ENCODE measurements at regions not wholly inside any gene's neighbourhood (a gene's known extent, or its start where the extent isn't known, plus 50 kb on each side); places are given as distances from the start of the nearest gene placed in this dataset.
"Not testable (repeated sequence)": the region's sequence is repeated elsewhere in the genome, so short reads cannot be mapped to it uniquely, and the experiment has no call there.

DNA sequence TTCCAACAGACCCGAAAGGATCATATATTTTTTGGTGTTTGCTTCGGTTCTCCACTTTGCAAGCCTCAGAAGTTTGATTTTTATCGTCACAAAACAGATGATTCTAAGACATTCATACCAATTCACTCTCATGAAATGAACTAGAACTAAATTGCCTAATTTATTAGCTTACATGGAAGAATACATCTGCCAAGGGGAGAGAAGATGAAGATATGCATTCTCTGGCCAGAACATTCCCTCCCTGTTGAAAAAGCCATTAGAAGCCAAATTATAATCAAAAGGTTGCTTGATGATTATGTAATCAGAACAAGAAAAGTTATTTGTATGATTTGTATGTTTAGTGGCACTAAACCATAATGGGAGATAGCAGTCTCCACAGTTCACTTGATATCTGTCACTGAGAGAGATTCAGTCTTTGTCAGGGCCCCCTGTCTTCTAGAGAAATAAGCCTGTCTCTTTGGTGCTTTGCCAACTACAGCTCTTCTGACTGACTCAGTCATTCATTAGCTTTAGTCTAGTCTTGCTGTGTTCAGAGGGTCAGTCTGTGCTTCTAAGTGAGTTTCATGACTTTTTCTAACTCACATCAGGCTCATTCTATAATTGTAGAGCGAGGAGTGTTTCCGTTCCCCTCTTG lies 95.3 kb upstream of the GNAI1 start:
- H3K27ac ChIP-seq (ENCODE audit: low read depth, low read length): no peak overlapping the region
- no peaks in the 10 kb centered on the region for H3K27me3 ChIP-seq (ENCODE audit: insufficient read depth, low read length)
- no peaks in the 10 kb centered on the region for H3K9me3 ChIP-seq (ENCODE audit: control insufficient read depth in 1 of 2, low read length in 2 of 2)
- H3K4me3 Mint-ChIP-seq: no peak overlapping the region
- no peak overlapping the region for H3K27ac Mint-ChIP-seq
- intact Hi-C loops (cut with micrococcal nuclease): no loop called here
- H3K36me3 Mint-ChIP-seq: no peaks in the 10 kb centered on the region
- no peak overlapping the region for H3K4me3 ChIP-seq (ENCODE audit: low read length in 2 of 2)
- no peaks in the 10 kb centered on the region for H3K4me1 Mint-ChIP-seq
- no peaks in the 10 kb centered on the region for H3K27me3 Mint-ChIP-seq
- H3K36me3 ChIP-seq (ENCODE audit: insufficient read depth, low read length): no peaks in the 10 kb centered on the region
- peaks cover 0 to 9% (median under 1%) of the 10 kb centered on the region in 8 donors for H3K9me3 Mint-ChIP-seq
- no peaks in the 10 kb centered on the region for H3K4me1 ChIP-seq (ENCODE audit: insufficient read depth, low read length)
- POLR2A ChIA-PET (ENCODE audit: partially characterized antibody): no interaction called here
- no peak for DNase-seq
- CTCF ChIA-PET (ENCODE audit: partially characterized antibody): no interaction called here

DNA sequence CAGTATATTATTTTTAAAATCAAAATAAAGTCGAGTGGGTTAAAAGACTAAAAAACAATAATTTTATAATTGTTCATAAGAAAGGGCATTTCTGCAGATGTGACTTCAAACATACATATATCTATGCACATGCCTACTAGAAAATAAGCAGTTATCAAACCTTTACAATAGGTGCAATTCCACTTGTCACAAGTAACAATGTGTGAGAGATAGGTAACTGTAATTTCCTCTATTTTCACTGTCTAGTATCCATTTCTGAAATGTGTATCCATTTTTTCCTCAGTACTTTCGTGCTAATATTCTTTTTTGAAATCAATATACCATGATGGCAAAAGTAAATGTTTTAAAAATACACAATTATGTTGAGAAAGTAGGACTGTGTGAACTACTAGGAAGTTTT lies 96.9 kb upstream of the GNAI1 start:
- intact Hi-C loops (cut with micrococcal nuclease): no loop called here
- POLR2A ChIA-PET (ENCODE audit: partially characterized antibody): no interaction called here
- peaks cover 0 to 7% (median 0%) of the 10 kb centered on the region in 8 donors for H3K9me3 Mint-ChIP-seq
- H3K4me1 ChIP-seq (ENCODE audit: insufficient read depth, low read length): no peaks in the 10 kb centered on the region
- no peak overlapping the region for H3K4me3 ChIP-seq (ENCODE audit: low read length in 2 of 2)
- no peaks in the 10 kb centered on the region for H3K9me3 ChIP-seq (ENCODE audit: control insufficient read depth in 1 of 2, low read length in 2 of 2)
- no peaks in the 10 kb centered on the region for H3K36me3 ChIP-seq (ENCODE audit: insufficient read depth, low read length)
- no peak overlapping the region for H3K4me3 Mint-ChIP-seq
- no peaks in the 10 kb centered on the region for H3K36me3 Mint-ChIP-seq
- no peaks in the 10 kb centered on the region for H3K27me3 ChIP-seq (ENCODE audit: insufficient read depth, low read length)
- CTCF ChIA-PET (ENCODE audit: partially characterized antibody): no interaction called here
- H3K27ac ChIP-seq (ENCODE audit: low read depth, low read length): no peak overlapping the region
- H3K27ac Mint-ChIP-seq: no peak overlapping the region
- H3K27me3 Mint-ChIP-seq: no peaks in the 10 kb centered on the region
- no peaks in the 10 kb centered on the region for H3K4me1 Mint-ChIP-seq
- no peak for DNase-seq

DNA sequence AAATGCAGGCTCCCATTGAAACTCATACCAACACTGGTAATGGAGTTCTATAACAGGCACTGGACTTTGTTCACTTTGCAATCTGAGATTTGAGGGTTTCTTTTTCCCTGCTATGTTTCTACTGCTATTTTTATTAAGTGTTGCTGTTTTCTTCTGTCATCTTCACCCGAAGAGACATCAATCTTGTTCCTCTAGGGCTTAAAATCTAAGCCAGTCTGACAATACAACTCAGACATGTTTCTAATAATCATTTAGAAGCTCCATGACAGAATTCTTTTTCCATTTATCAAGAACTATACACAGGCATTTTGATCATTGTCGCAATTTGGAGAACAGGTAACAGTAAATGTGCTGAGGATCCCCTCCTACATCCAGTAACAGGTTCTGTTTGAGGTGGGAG lies 98.5 kb upstream of the GNAI1 start:
- no peaks in the 10 kb centered on the region for H3K27me3 ChIP-seq (ENCODE audit: insufficient read depth, low read length)
- no peaks in the 10 kb centered on the region for H3K4me1 ChIP-seq (ENCODE audit: insufficient read depth, low read length)
- Mint-ChIP-seq H3K36me3 (no peaks in the 10 kb centered on the region), H3K9me3 (peaks cover 0 to 7% (median 3%) of the 10 kb centered on the region in 8 donors), H3K27ac (no peak overlapping the region), H3K27me3 (no peaks in the 10 kb centered on the region), H3K4me1 (no peaks in the 10 kb centered on the region), H3K4me3 (no peak overlapping the region)
- ChIA-PET CTCF (ENCODE audit: partially characterized antibody) (no interaction called here), POLR2A (ENCODE audit: partially characterized antibody) (no interaction called here)
- H3K9me3 ChIP-seq (ENCODE audit: control insufficient read depth in 1 of 2, low read length in 2 of 2): no peaks in the 10 kb centered on the region
- no peak overlapping the region for H3K4me3 ChIP-seq (ENCODE audit: low read length in 2 of 2)
- intact Hi-C loops (cut with micrococcal nuclease): no loop called here
- no peak overlapping the region for H3K27ac ChIP-seq (ENCODE audit: low read depth, low read length)
- H3K36me3 ChIP-seq (ENCODE audit: insufficient read depth, low read length): no peaks in the 10 kb centered on the region
- DNase-seq: no peak

DNA sequence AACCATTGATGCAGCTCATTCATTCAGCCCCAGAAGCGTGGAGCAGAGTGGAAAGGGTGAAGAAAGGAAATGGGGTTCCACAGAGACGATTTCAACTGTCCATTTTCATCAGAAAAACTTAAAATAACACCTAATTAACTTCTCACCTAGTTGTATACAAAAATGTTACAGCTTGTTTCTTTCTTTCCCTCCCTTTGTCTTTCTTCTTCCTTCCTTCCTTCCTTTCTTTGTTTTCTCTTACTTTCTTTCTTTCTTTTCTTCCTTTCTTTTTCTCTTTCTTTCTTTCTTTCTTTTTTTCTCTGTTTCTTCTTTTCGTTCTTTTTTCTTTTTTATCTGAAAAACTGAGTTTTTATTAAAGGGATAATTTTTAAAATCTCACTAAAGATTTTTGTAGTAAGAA lies 105.9 kb upstream of the GNAI1 start:
- H3K27me3 Mint-ChIP-seq: no peaks in the 10 kb centered on the region
- H3K27ac Mint-ChIP-seq: no peak overlapping the region
- peaks cover 0 to 19% (median 5%) of the 10 kb centered on the region in 8 donors for H3K9me3 Mint-ChIP-seq
- intact Hi-C loops (cut with micrococcal nuclease): no loop called here
- ChIA-PET POLR2A (ENCODE audit: partially characterized antibody) (no interaction called here), CTCF (ENCODE audit: partially characterized antibody) (no interaction called here)
- Histone ChIP-seq H3K27ac (ENCODE audit: low read depth, low read length) (no peak overlapping the region), H3K9me3 (ENCODE audit: control insufficient read depth in 1 of 2, low read length in 2 of 2) (no peaks in the 10 kb centered on the region), H3K36me3 (ENCODE audit: insufficient read depth, low read length) (no peaks in the 10 kb centered on the region), H3K27me3 (ENCODE audit: insufficient read depth, low read length) (no peaks in the 10 kb centered on the region), H3K4me3 (ENCODE audit: low read length in 2 of 2) (no peak overlapping the region), H3K4me1 (ENCODE audit: insufficient read depth, low read length) (no peaks in the 10 kb centered on the region)
- no peaks in the 10 kb centered on the region for H3K36me3 Mint-ChIP-seq
- H3K4me3 Mint-ChIP-seq: no peak overlapping the region
- no peak for DNase-seq
- H3K4me1 Mint-ChIP-seq: no peaks in the 10 kb centered on the region

DNA sequence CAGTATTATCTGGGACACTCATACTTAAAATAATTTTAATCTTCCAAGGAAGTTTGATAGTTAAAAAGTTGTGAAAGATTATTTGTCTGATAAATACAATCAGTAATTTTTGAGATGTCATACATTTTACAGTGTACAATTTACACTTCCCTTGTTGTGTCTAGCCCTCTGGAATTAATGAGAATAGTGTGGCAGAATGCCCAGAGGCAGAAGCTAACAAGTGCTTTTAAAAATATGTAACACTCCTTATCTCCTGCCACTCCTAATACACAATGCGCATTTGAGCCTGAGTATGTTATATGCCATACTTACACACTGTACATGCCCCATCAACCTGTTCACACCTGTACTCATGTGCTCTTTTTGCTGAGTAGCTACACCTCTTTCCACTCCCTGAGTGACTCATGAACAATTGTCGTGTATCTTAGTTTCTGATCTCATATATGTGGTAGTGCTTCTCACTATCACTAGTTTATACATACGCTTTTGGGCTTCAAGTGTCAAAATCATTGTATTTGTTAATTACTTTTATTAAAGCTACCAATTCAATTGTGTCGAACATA lies 106.9 kb upstream of the GNAI1 start:
- Histone ChIP-seq H3K4me3 (ENCODE audit: low read length in 2 of 2) (no peak overlapping the region), H3K27me3 (ENCODE audit: insufficient read depth, low read length) (no peaks in the 10 kb centered on the region), H3K27ac (ENCODE audit: low read depth, low read length) (no peak overlapping the region), H3K4me1 (ENCODE audit: insufficient read depth, low read length) (no peaks in the 10 kb centered on the region), H3K36me3 (ENCODE audit: insufficient read depth, low read length) (no peaks in the 10 kb centered on the region), H3K9me3 (ENCODE audit: control insufficient read depth in 1 of 2, low read length in 2 of 2) (no peaks in the 10 kb centered on the region)
- POLR2A ChIA-PET (ENCODE audit: partially characterized antibody): no interaction called here
- intact Hi-C loops (cut with micrococcal nuclease): no loop called here
- CTCF ChIA-PET (ENCODE audit: partially characterized antibody): no interaction called here
- no peaks in the 10 kb centered on the region for H3K36me3 Mint-ChIP-seq
- H3K9me3 Mint-ChIP-seq: peaks cover 0 to 25% (median 6%) of the 10 kb centered on the region in 8 donors
- H3K4me3 Mint-ChIP-seq: no peak overlapping the region
- DNase-seq: no peak
- H3K27ac Mint-ChIP-seq: no peak overlapping the region
- no peaks in the 10 kb centered on the region for H3K4me1 Mint-ChIP-seq
- H3K27me3 Mint-ChIP-seq: no peaks in the 10 kb centered on the region

DNA sequence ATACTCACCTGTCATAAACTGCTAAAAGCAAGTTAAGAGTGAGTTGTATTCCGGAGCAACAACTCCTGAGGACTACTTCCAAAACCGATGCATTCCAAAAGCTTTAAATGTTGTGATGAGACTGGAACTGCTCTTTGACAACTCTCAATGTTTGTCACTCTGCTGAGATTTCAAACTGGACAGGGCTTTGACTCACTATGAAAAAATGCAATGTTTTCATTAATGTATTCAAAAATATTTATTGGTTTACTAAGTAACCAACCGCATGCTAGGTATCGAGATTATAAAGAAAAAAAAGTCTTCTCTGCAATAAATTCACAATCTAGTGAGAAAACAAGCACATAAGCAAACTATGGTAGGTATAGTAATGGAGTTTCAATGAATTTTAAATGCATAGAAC lies 107.9 kb upstream of the GNAI1 start:
- ChIA-PET POLR2A (ENCODE audit: partially characterized antibody) (no interaction called here), CTCF (ENCODE audit: partially characterized antibody) (no interaction called here)
- no peaks in the 10 kb centered on the region for H3K9me3 ChIP-seq (ENCODE audit: control insufficient read depth in 1 of 2, low read length in 2 of 2)
- Mint-ChIP-seq H3K36me3 (no peaks in the 10 kb centered on the region), H3K4me3 (no peak overlapping the region), H3K27me3 (no peaks in the 10 kb centered on the region), H3K27ac (no peak overlapping the region), H3K4me1 (no peaks in the 10 kb centered on the region), H3K9me3 (peaks cover 3 to 21% (median 7%) of the 10 kb centered on the region in 8 donors)
- intact Hi-C loops (cut with micrococcal nuclease): no loop called here
- H3K27ac ChIP-seq (ENCODE audit: low read depth, low read length): no peak overlapping the region
- H3K27me3 ChIP-seq (ENCODE audit: insufficient read depth, low read length): no peaks in the 10 kb centered on the region
- H3K36me3 ChIP-seq (ENCODE audit: insufficient read depth, low read length): no peaks in the 10 kb centered on the region
- H3K4me1 ChIP-seq (ENCODE audit: insufficient read depth, low read length): no peaks in the 10 kb centered on the region
- no peak overlapping the region for H3K4me3 ChIP-seq (ENCODE audit: low read length in 2 of 2)
- DNase-seq: no peak

- H3K9me3 ChIP-seq (ENCODE audit: control insufficient read depth in 1 of 2, low read length in 2 of 2); H3K36me3 ChIP-seq (ENCODE audit: insufficient read depth, low read length); H3K4me3 ChIP-seq (ENCODE audit: low read length in 2 of 2); CTCF ChIA-PET (ENCODE audit: partially characterized antibody); H3K27me3 Mint-ChIP-seq; H3K4me1 Mint-ChIP-seq; H3K36me3 Mint-ChIP-seq; intact Hi-C loops (cut with micrococcal nuclease); H3K27me3 ChIP-seq (ENCODE audit: insufficient read depth, low read length); H3K27ac Mint-ChIP-seq; DNase-seq; H3K4me3 Mint-ChIP-seq; H3K27ac ChIP-seq (ENCODE audit: low read depth, low read length); POLR2A ChIA-PET (ENCODE audit: partially characterized antibody); H3K4me1 ChIP-seq (ENCODE audit: insufficient read depth, low read length): not testable (repeated sequence)
- H3K9me3 Mint-ChIP-seq: peaks cover 3 to 16% (median 6%) of the 10 kb centered on the region in 8 donors
These were observed 114.4 kb upstream of the GNAI1 start for GRCh38 chr7:80020277-80020676.

DNA sequence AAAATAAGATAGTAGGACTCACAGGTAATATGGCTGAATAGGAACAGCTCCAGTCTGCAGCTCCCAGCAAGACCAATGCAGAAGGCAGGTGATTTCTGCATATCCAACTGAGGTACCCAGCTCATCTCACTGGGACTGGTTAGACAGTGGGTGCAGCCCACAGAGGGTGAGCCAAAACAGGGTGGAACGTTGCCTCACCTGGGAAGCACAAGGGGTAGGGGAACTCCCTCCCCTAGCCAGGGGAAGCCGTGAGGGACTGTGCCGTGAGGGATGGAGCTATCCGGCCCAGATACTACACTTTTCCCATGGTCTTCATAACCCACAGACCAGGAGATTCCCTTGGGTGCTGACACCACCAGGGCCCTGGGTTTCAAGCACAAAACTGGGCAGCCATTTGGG lies 114.8 kb upstream of the GNAI1 start:
- H3K4me1 Mint-ChIP-seq, H3K27ac Mint-ChIP-seq: not testable (repeated sequence)

More for the DNA sequence above, 114.8 kb upstream of the GNAI1 start:
- H3K4me3 Mint-ChIP-seq; H3K27me3 Mint-ChIP-seq; H3K27me3 ChIP-seq (ENCODE audit: insufficient read depth, low read length); H3K4me3 ChIP-seq (ENCODE audit: low read length in 2 of 2); H3K9me3 ChIP-seq (ENCODE audit: control insufficient read depth in 1 of 2, low read length in 2 of 2); DNase-seq; H3K4me1 ChIP-seq (ENCODE audit: insufficient read depth, low read length); intact Hi-C loops (cut with micrococcal nuclease); H3K36me3 Mint-ChIP-seq; POLR2A ChIA-PET (ENCODE audit: partially characterized antibody); H3K27ac ChIP-seq (ENCODE audit: low read depth, low read length); H3K36me3 ChIP-seq (ENCODE audit: insufficient read depth, low read length); CTCF ChIA-PET (ENCODE audit: partially characterized antibody): not testable (repeated sequence)
- peaks cover 3 to 14% (median 6%) of the 10 kb centered on the region in 8 donors for H3K9me3 Mint-ChIP-seq

All from CD4-positive, alpha-beta memory T cell (primary cell).